NCI-H1436 treated with DMSO at 0.1 percent for 48 hours (cell line): ENCODE measurements at regions not wholly inside any gene's neighbourhood (a gene's known extent, or its start where the extent isn't known, plus 50 kb on each side); places are given as distances from the start of the nearest gene placed in this dataset.
A peak's percentile ranks its signal among the peaks of the same experiment; 100 is the strongest.
"Not testable (repeated sequence)": the region's sequence is repeated elsewhere in the genome, so short reads cannot be mapped to it uniquely, and the experiment has no call there.

Experiments
- DNase-seq: peaks from one replicate; lab custom pipeline; 2025; lab: John Stamatoyannopoulos, UW

DNA sequence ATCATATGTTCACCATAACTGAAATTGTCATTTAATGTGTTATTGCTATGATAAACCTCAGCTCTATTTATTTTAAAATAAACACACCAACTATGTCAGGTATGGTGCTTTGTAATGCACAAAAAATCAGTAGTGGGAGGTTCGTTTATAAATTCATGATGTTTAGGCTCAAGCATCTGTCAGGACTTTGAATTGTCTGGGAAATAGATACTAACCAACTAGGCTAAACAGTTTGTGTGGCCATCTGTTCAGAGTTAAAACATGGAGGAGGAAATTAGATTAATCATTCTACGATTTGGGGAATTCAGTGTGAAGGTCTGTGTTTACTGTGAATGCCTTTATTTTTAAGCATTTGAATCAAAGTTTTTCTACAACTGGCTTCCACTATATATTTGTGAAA lies 212.6 kb upstream of the FZD8 start:
- DNase-seq: no peak

GRCh38 chr10:35852721-35853120 lies 210.6 kb upstream of the FZD8 start:
- no peak for DNase-seq

GRCh38 chr10:35848412-35848811 lies 206.3 kb upstream of the FZD8 start:
- DNase-seq: no peak

- DNase-seq: no peak
Measured at GRCh38 chr10:35844686-35845085, 202.6 kb upstream of the FZD8 start.

- no peak for DNase-seq
Measured at GRCh38 chr10:35843524-35844181, 201.6 kb upstream of the FZD8 start.

GRCh38 chr10:35838054-35838453 lies 196.0 kb upstream of the FZD8 start:
- DNase-seq: no peak

DNA sequence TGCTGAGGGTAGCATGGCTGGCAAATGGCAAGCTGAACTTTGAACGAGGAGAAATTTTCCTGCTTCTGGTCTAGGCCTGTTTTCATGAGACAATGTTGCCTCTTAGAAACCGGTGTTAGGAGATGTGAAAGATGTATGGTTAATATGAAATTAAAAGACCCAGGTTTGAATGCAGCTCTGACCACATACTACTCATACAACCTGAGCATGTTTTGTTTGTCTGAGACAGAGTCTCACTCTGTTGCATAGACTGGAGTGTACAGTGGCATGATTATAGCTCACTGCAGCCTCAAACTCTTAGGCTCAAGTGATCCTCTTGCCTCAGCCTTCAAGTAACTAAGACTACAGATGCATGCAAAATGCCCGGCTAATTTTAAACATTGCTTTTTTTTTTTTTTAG lies 193.4 kb upstream of the FZD8 start:
- DNase-seq: no peak

DNA sequence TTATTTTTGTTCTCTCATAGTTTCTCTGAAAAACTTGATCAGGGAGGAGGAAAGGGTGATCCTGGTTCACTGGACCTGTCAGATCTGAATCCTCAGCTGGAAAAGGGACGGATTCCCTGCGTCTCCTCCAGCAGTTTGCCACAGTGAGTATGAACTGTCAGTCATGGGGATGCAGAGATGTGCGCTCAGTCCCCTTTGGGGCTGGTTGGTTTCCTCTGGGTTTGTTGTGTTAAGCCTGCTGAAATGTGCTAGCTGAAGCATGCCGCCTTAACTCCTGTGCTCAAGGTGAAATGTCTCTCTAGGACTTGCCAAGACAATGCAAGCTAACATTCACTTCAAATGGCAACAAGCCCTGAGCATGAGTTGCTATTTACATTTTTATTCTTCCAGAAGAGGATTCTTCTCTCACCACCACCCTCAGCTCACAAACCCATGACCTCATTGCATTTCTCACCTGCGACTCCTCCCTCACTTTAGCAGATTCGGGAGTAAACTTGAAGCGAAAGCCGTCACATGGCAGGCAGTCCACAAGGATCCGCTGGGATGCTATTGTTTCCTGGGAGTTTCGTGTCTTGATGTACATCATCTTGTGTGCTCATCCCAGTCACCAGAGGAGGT lies 192.9 kb upstream of the FZD8 start:
- DNase-seq: no peak

DNA sequence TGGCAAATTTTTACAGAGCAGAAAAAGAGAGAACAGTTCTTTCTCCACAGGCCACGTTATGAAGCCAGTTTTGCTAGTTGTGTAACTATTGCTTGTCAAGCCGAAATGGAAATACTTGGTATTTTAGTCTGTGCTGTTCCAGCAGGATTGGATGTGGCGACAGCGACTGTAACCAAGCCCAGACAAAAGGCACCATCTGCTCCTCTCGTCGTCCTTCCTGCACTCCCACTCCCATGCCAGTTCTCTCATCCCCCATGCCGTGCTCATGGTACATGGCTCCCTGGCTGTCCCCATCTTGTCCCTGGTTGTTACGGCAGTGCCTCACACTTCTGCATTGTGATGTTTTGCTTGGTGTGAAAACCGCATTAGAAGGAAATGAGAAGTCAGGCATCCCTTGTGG lies 185.7 kb upstream of the FZD8 start:
- no peak for DNase-seq

GRCh38 chr10:35824704-35825103 lies 182.6 kb upstream of the FZD8 start:
- DNase-seq: no peak

GRCh38 chr10:35822316-35822715 lies 180.2 kb upstream of the FZD8 start:
- peak; percentile 27 for DNase-seq

DNA sequence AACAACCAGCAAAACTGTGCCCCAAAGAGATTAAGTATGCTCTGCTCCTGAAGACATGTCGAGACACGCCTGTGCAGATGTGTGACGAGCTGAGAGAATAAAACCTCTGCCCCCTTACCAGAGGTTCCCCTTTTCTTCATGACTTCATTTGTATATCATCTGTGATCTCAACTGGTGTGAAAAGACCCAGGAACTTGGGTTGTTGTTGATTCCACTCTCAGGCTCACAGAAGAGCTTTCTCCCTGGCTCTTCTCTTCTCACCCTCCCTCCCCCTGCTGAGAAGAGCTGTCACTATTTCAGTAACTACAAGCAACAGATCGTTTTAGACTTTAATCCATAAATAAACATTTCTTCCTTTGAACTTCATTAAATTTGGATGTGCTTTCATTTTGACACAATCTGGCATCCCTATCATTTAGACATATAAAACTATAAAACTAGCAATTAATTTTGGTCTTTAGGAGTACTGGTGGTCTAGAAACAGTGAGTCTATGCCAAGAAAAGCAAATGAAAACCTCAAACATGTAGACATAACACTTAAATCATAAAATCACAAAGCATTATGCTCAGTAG lies 179.3 kb upstream of the FZD8 start:
- no peak for DNase-seq

DNA sequence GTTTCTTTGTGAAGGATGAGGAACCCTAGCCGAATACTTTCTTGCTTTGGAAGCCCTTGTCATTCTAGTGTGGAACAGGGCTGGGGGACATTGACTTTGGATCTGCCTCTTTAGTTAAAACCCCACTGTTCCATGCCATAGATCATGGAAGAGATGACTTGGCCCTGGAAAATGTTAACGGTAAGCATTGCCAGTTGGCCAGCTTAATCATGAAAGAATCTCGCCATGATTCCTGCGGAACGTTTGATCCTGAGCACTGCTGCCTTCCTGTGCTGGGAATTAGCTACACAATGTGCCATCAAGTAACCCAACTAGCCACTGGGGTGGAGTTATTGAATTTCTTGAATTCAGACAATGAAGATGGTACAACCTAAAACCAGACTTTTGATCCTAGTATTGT lies 177.6 kb upstream of the FZD8 start:
- no peak for DNase-seq

DNA sequence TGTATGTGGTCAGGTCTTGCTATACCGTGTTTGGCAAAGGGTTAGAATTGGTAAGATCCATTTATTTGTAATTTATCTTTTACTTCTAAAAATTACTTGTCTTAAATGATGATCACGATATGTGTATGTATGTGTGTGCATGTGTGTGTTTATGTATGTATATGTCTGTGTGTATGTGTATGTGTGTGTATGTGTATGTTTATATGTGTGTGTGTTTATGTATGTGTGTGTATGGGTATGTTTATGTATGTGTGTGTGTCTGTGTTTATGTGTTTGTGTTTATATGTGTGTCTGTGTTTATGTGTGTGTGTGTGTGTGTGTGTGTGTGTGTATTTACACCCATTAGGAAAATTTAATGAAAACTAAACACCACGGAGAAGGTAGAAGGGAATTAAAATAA lies 176.9 kb upstream of the FZD8 start:
- DNase-seq: no peak

DNA sequence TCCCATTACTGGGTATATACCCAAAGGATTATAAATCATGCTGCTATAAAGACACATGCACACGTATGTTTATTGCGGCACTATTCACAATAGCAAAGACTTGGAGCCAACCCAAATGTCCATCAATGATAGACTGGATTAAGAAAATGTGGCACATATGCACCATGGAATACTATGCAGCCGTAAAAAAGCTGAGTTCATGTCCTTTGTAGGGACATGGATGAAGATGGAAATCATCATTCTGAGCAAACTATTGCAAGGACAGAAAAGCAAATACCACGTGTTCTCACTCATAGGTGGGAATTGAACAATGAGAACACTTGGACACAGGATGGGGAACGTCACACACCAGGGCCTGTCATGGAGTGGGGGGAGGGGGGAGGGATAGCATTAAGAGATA lies 175.0 kb upstream of the FZD8 start:
- DNase-seq: not testable (repeated sequence)

GRCh38 chr10:35813219-35813618 lies 171.1 kb upstream of the FZD8 start:
- no peak for DNase-seq

DNA sequence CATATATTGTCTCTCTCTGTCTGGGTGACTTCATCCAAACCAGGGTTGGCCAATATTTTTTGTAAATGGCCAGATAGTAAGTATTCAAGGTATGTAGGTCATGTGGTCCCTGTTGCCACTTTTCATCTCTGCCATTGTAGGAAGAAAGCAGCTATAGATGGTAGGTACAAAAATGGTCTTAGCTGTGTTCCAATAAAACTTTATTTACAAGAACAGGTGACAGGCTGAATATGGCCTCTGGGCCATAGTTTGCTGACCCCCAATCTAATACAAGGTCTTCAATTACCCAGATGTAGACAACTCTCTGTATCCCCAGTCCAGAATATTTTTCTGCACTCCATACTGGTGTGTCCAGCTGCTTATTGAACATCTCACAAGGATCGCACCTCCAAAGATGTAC lies 166.2 kb upstream of the FZD8 start:
- DNase-seq: no peak

GRCh38 chr10:35803046-35803445 lies 160.9 kb upstream of the FZD8 start:
- DNase-seq: no peak

DNA sequence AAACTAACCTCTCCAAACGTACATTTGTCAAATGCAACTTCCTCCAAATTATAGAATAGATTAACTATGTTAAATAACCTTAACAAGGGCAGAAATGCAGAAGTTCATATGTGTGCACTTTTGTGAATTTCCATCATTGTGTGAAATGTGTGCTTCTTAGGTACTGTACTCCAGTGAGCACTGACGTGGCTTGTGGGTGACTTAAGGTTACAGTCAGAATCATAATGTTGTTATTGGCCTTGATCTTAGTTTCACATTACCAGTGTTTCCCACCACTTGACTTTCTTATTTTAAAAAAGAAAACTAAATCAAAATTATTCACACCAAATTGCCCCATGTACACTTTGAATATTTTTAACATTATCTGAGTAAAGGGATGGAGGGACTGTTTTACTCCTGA lies 155.1 kb upstream of the FZD8 start:
- no peak for DNase-seq

- no peak for DNase-seq
Measured at GRCh38 chr10:35795131-35795824, 153.2 kb upstream of the FZD8 start.

- no peak for DNase-seq
Measured at GRCh38 chr10:35794703-35795102, 152.6 kb upstream of the FZD8 start.

- DNase-seq: no peak
Measured at GRCh38 chr10:35792291-35792690, 150.2 kb upstream of the FZD8 start.

- no peak for DNase-seq
Measured at GRCh38 chr10:35789996-35790395, 147.9 kb upstream of the FZD8 start.
